T-cell (primary cell): ENCODE measurements at regions not wholly inside any gene's neighbourhood (a gene's known extent, or its start where the extent isn't known, plus 50 kb on each side); places are given as distances from the start of the nearest gene placed in this dataset.

Experiments
- ATAC-seq, 4 experiments: fragments of 200-7000 bp in 3 of 4; fragments of 150-1000 bp in 1 of 4; cut with Tn5 transposase; replicated peaks in 1 of 4; 1 replicate in 3 of 4; 2 replicates in 1 of 4; pipeline ENCODE4 v1.10.0; 2021; ENCODE audit warnings: moderate library complexity in 3 of 4, mild to moderate bottlenecking in 2 of 4, moderate number of reproducible peaks in 1 of 4
- CTCF ChIA-PET, 2 donors: fragments of 300-600 bp; sonication (Branson Sonifier 250); formaldehyde crosslinking; loops; one replicate each; lab custom pipeline; 2022; ENCODE audit warnings: antibody characterized with exemption in 2 of 2; lab: Charles Lee
- POLR2A ChIA-PET, 2 donors: fragments of 300-600 bp; sonication (Branson Sonifier 250); formaldehyde crosslinking; loops; one replicate each; lab custom pipeline; 2022; ENCODE audit warnings: antibody characterized with exemption in 2 of 2; lab: Charles Lee
- DNase-seq, 35 experiments: peaks; one replicate each; pipeline versions ENCODE4 v3.0.0 to v3.0.0-alpha.2; 2013 to 2023
- H3K27ac ChIP-seq: one replicate; pipeline ENCODE4 v1.5.1; 2013; ENCODE audit warnings: low read length
- H3K27me3 ChIP-seq, 2 experiments: replicated peaks in 1 of 2; 1 replicate in 1 of 2; 2 replicates in 1 of 2; pipeline versions ENCODE4 v1.6.1 to v1.7.0; 2013; ENCODE audit warnings: low read length in 1 of 2, mixed read lengths in 1 of 2; ENCODE audit not compliant: control insufficient read depth in 2 of 2, insufficient read depth in 2 of 2; ENCODE audit errors: extremely low read depth in 1 of 2
- H3K36me3 ChIP-seq, 2 donors: 1 replicate in 1 of 2; 2 replicates in 1 of 2; pipeline versions ENCODE4 v1.6.1 to v1.7.0; 2013; ENCODE audit warnings: low read length in 1 of 2; ENCODE audit not compliant: control insufficient read depth in 2 of 2, insufficient read depth in 1 of 2; ENCODE audit errors: extremely low read depth in 1 of 2
- H3K4me1 ChIP-seq, 2 experiments: 1 replicate in 1 of 2; 2 replicates in 1 of 2; pipeline versions ENCODE4 v1.6.1 to v1.7.0; 2013; ENCODE audit warnings: low read length in 2 of 2, mixed read lengths in 1 of 2; ENCODE audit not compliant: insufficient read depth in 2 of 2, control insufficient read depth in 1 of 2; ENCODE audit errors: extremely low read depth in 1 of 2
- H3K4me3 ChIP-seq, 2 donors: 1 replicate in 1 of 2; 2 replicates in 1 of 2; pipeline versions ENCODE4 v1.5.1 to v1.7.0; 2013; ENCODE audit warnings: mild to moderate bottlenecking in 2 of 2, low read length in 1 of 2, moderate library complexity in 1 of 2; ENCODE audit not compliant: control insufficient read depth in 1 of 2; ENCODE audit errors: extremely low read depth in 1 of 2
- H3K9me3 ChIP-seq: 2 replicates; pipeline ENCODE4 v1.7.0; 2013
- H3K27ac Mint-ChIP-seq, 2 donors: one replicate each; pipeline ENCODE4 v1.8.0; 2020 to 2021; ENCODE audit warnings: mild to moderate bottlenecking in 2 of 2, mixed read lengths in 2 of 2
- H3K27me3 Mint-ChIP-seq, 2 donors: one replicate each; pipeline ENCODE4 v1.8.0; 2021 to 2022; ENCODE audit warnings: mixed read lengths in 2 of 2
- H3K36me3 Mint-ChIP-seq: one replicate; pipeline ENCODE4 v1.8.0; 2021; ENCODE audit warnings: mixed read lengths
- H3K4me1 Mint-ChIP-seq, 3 donors: one replicate each; pipeline ENCODE4 v1.8.0; 2020 to 2022; ENCODE audit warnings: mixed read lengths in 3 of 3, mild to moderate bottlenecking in 1 of 3
- H3K4me3 Mint-ChIP-seq, 3 donors: one replicate each; pipeline ENCODE4 v1.8.0; 2020 to 2022; ENCODE audit warnings: mild to moderate bottlenecking in 3 of 3, mixed read lengths in 3 of 3, moderate library complexity in 3 of 3
- H3K9me3 Mint-ChIP-seq, 3 donors: one replicate each; pipeline ENCODE4 v1.8.0; 2020 to 2022; ENCODE audit warnings: mixed read lengths in 3 of 3
- WGBS: methylation state at CpG from one replicate; pipeline ENCODE4 v1.1.5; 2013; ENCODE audit warnings: missing lambda C conversion rate; ENCODE audit not compliant: insufficient coverage; 5-methylcytosine and 5-hydroxymethylcytosine counted together

GRCh38 chr9:129337336-129338140, 159.5 kb upstream of the IER5L start:
- Mint-ChIP-seq H3K27ac (peak overlapping the region in 1 of 2 donors; percentile 21), H3K27me3 (peaks cover 0 to 14% of the 10 kb centered on the region in 2 donors), H3K36me3 (no peaks in the 10 kb centered on the region), H3K4me3 (peak overlapping the region; percentile 1 to 84 (median 4)), H3K4me1 (peaks cover 24 to 27% (median 27%) of the 10 kb centered on the region in 3 donors), H3K9me3 (no peaks in the 10 kb centered on the region)
- CTCF ChIA-PET: no interaction called here
- H3K4me1 ChIP-seq: peaks cover 21 to 35% of the 10 kb centered on the region in 2 experiments
- DNase-seq (no peak), ATAC-seq (no peak)
- H3K27ac ChIP-seq: no peak overlapping the region
- 83% methylated on average over 24 of the region's 27 CpGs for WGBS
- POLR2A ChIA-PET: interaction anchor here in 1 of 2 donors (0.7 kb wide), 1 partner anchor 255 kb away, joined by 17 read pairs; no protein-coding TSS in a partner anchor
- peak overlapping the region in 1 of 2 donors; percentile 46 for H3K4me3 ChIP-seq
- H3K9me3 ChIP-seq: no peaks in the 10 kb centered on the region
- no peaks in the 10 kb centered on the region for H3K36me3 ChIP-seq
- H3K27me3 ChIP-seq: peaks cover 0 to 42% of the 10 kb centered on the region in 2 experiments

GRCh38 chr9:129336601-129337331, 158.7 kb upstream of the IER5L start:
- Mint-ChIP-seq H3K9me3 (no peaks in the 10 kb centered on the region), H3K36me3 (no peaks in the 10 kb centered on the region), H3K27ac (peak overlapping the region in 1 of 2 donors; percentile 61), H3K27me3 (peaks cover 0 to 14% of the 10 kb centered on the region in 2 donors), H3K4me1 (peaks cover 24 to 27% (median 27%) of the 10 kb centered on the region in 3 donors), H3K4me3 (peak overlapping the region; percentile 78 to 84 (median 79))
- peak in 20 of 35 experiments; percentile 3 to 54 (median 21) for DNase-seq
- Histone ChIP-seq H3K9me3 (no peaks in the 10 kb centered on the region), H3K27ac (no peak overlapping the region), H3K27me3 (peaks cover 0 to 38% of the 10 kb centered on the region in 2 experiments), H3K36me3 (no peaks in the 10 kb centered on the region), H3K4me3 (peak overlapping the region; percentile 46 to 62), H3K4me1 (peaks cover 21 to 35% of the 10 kb centered on the region in 2 experiments)
- ChIA-PET POLR2A (interaction anchor here in 1 of 2 donors (0.6 kb wide), 1 partner anchor 77 kb away, joined by 4 read pairs; no protein-coding TSS in a partner anchor), CTCF (no interaction called here)
- WGBS: 4% methylated on average over 48 of the region's 56 CpGs
- ATAC-seq: peak; percentile 46 to 65 (median 64)

- Histone ChIP-seq H3K4me1 (peaks cover 21 to 35% of the 10 kb centered on the region in 2 experiments), H3K9me3 (no peaks in the 10 kb centered on the region), H3K27ac (no peak overlapping the region), H3K27me3 (peaks cover 0 to 38% of the 10 kb centered on the region in 2 experiments), H3K4me3 (peak overlapping the region in 1 of 2 donors; percentile 46), H3K36me3 (no peaks in the 10 kb centered on the region)
- peak overlapping the region; percentile 78 to 84 (median 79) for H3K4me3 Mint-ChIP-seq
- H3K36me3 Mint-ChIP-seq: no peaks in the 10 kb centered on the region
- peaks cover 24 to 27% (median 27%) of the 10 kb centered on the region in 3 donors for H3K4me1 Mint-ChIP-seq
- DNase-seq: no peak
- H3K27me3 Mint-ChIP-seq: peaks cover 0 to 14% of the 10 kb centered on the region in 2 donors
- H3K27ac Mint-ChIP-seq: no peak overlapping the region
- peaks cover 0 to 4% (median under 1%) of the 10 kb centered on the region in 3 donors for H3K9me3 Mint-ChIP-seq
- CTCF ChIA-PET: no interaction called here
- ATAC-seq: peak in 3 of 4 experiments; percentile 16 to 26 (median 18)
- WGBS: 83% methylated on average over 4 of the region's 5 CpGs
- POLR2A ChIA-PET: interaction anchor here in 1 of 2 donors (0.6 kb wide), 1 partner anchor 77 kb away, joined by 4 read pairs; no protein-coding TSS in a partner anchor
Observed at GRCh38 chr9:129336130-129336528, 158.1 kb upstream of the IER5L start.

- Histone ChIP-seq H3K4me1 (peaks cover 21 to 35% of the 10 kb centered on the region in 2 experiments), H3K9me3 (no peaks in the 10 kb centered on the region), H3K36me3 (no peaks in the 10 kb centered on the region), H3K4me3 (no peak overlapping the region), H3K27ac (no peak overlapping the region), H3K27me3 (peaks cover 0 to 38% of the 10 kb centered on the region in 2 experiments)
- H3K27ac Mint-ChIP-seq: no peak overlapping the region
- peaks cover 0 to 14% of the 10 kb centered on the region in 2 donors for H3K27me3 Mint-ChIP-seq
- peaks cover 24 to 27% (median 27%) of the 10 kb centered on the region in 3 donors for H3K4me1 Mint-ChIP-seq
- peak overlapping the region; percentile 17 to 84 (median 79) for H3K4me3 Mint-ChIP-seq
- ChIA-PET POLR2A (interaction anchor here in 1 of 2 donors (0.7 kb wide), 1 partner anchor 162 kb away, joined by 10 read pairs; no protein-coding TSS in a partner anchor), CTCF (interaction anchor here in 1 of 2 donors (0.7 kb wide), 1 partner anchor 273 kb away, joined by 8 read pairs; no protein-coding TSS in a partner anchor)
- DNase-seq: no peak
- H3K36me3 Mint-ChIP-seq: no peaks in the 10 kb centered on the region
- ATAC-seq: no peak
- 77% methylated on average over 2 of the region's 7 CpGs for WGBS
- peaks cover 0 to 9% (median 6%) of the 10 kb centered on the region in 3 donors for H3K9me3 Mint-ChIP-seq
Observed at GRCh38 chr9:129335464-129336129, 157.5 kb upstream of the IER5L start.

GRCh38 chr9:129334105-129334935, 156.3 kb upstream of the IER5L start:
- ChIA-PET POLR2A (interaction anchor here in 1 of 2 donors (0.6 kb wide), 1 partner anchor 66 kb away, joined by 3 read pairs; no protein-coding TSS in a partner anchor), CTCF (interaction anchor here in 1 of 2 donors (0.7 kb wide), 1 partner anchor 275 kb away, joined by 8 read pairs; no protein-coding TSS in a partner anchor)
- H3K36me3 ChIP-seq: no peaks in the 10 kb centered on the region
- peaks cover 24 to 27% (median 27%) of the 10 kb centered on the region in 3 donors for H3K4me1 Mint-ChIP-seq
- peak overlapping the region; percentile 19 to 40 for H3K4me3 ChIP-seq
- no peaks in the 10 kb centered on the region for H3K9me3 ChIP-seq
- peaks cover 0 to 36% of the 10 kb centered on the region in 2 experiments for H3K27me3 ChIP-seq
- peaks cover 21 to 35% of the 10 kb centered on the region in 2 experiments for H3K4me1 ChIP-seq
- H3K4me3 Mint-ChIP-seq: peak overlapping the region; percentile 57 to 84 (median 60)
- DNase-seq (peak in 11 of 35 experiments; percentile 8 to 44 (median 35)), ATAC-seq (peak; percentile 42 to 62 (median 54))
- peaks cover 0 to 14% of the 10 kb centered on the region in 2 donors for H3K27me3 Mint-ChIP-seq
- H3K9me3 Mint-ChIP-seq: peaks cover 0 to 11% (median 8%) of the 10 kb centered on the region in 3 donors
- H3K36me3 Mint-ChIP-seq: no peaks in the 10 kb centered on the region
- 46% methylated on average over 18 of the region's 28 CpGs for WGBS
- H3K27ac Mint-ChIP-seq: peak overlapping the region; percentile 36 to 83
- no peak overlapping the region for H3K27ac ChIP-seq
